CD4-positive, alpha-beta T cell treated with Interleukin-15 for 1 hour (primary cell): ENCODE measurements at regions not wholly inside any gene's neighbourhood (a gene's known extent, or its start where the extent isn't known, plus 50 kb on each side); places are given as distances from the start of the nearest gene placed in this dataset.
"Not testable (repeated sequence)": the region's sequence is repeated elsewhere in the genome, so short reads cannot be mapped to it uniquely, and the experiment has no call there.

ENCODE experiments used
- DNase-seq: peaks from one replicate; pipeline ENCODE4 v3.0.0-alpha.2; 2020

GRCh38 chr9:40884902-40885490 is 243.5 kb downstream of the FOXD4L6 start:
- DNase-seq = not testable (repeated sequence)

- DNase-seq = no peak
These were observed 244.2 kb downstream of the FOXD4L6 start for GRCh38 chr9:40884072-40884901.

GRCh38 chr9:40883423-40884071 is 244.9 kb downstream of the FOXD4L6 start:
- not testable (repeated sequence) for DNase-seq

DNA sequence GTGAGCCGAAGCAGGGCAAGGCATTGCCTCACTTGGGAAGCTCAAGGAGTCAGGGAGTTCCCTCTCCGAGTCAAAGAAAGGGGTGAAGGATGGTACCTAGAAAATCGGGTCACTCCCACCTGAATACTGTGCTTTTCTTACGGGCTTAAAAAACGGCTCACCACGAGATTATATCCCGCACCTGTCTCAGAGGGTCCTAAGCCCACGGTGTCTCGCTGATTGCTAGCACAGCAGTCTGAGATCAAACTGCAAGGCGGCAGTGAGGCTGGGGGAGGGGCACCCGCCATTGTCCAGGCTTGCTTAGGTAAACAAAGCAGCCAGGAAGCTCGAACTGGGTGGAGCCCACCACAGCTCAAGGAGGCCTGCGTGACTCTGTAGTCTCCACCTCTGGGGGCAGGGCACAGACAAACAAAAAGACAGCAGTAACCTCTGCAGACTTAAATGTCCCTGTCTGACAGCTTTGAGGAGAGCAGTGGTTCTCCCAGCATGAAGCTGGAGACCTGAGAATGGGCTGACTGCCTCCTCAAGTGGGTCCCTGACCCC is 254.7 kb downstream of the FOXD4L6 start:
- not testable (repeated sequence) for DNase-seq

- DNase-seq = not testable (repeated sequence)
These were observed 260.0 kb downstream of the FOXD4L6 start for GRCh38 chr9:40868437-40868836.
